Pons (tissue), 1 donor: ENCODE measurements at regions not wholly inside any gene's neighbourhood (a gene's known extent, or its start where the extent isn't known, plus 50 kb on each side); places are given as distances from the start of the nearest gene placed in this dataset.
A peak's percentile ranks its signal among the peaks of the same experiment; 100 is the strongest.

Experiments used
- DNase-seq: peaks from one replicate; pipeline ENCODE4 v3.0.0-alpha.2; 2016; ENCODE audit warnings: low spot score

- no peak for DNase-seq
Observed at GRCh38 chr1:231108516-231109302, 53.1 kb upstream of the TRIM67 start.

GRCh38 chr1:231107600-231108326, 54.1 kb upstream of the TRIM67 start:
- no peak for DNase-seq

- DNase-seq, result no peak
Observed at GRCh38 chr1:231107151-231107550, 54.7 kb upstream of the TRIM67 start.

- no peak for DNase-seq
Observed at GRCh38 chr1:231106347-231106746, 55.5 kb upstream of the TRIM67 start.

GRCh38 chr1:231104917-231105316, 56.9 kb upstream of the TRIM67 start:
- no peak for DNase-seq

- DNase-seq, result no peak
Observed at GRCh38 chr1:231103961-231104360, 57.9 kb upstream of the TRIM67 start.

- no peak for DNase-seq
Observed at GRCh38 chr1:231099996-231100767, 60.1 kb upstream of the FAM89A start.

- no peak for DNase-seq
Observed at GRCh38 chr1:231099311-231099710, 59.3 kb upstream of the FAM89A start.

GRCh38 chr1:231095595-231095994, 55.5 kb upstream of the FAM89A start:
- DNase-seq, result no peak

- no peak for DNase-seq
Observed at GRCh38 chr1:231094421-231094820, 54.4 kb upstream of the FAM89A start.

GRCh38 chr1:231093156-231093922, 53.3 kb upstream of the FAM89A start:
- peak; percentile 75 for DNase-seq

- DNase-seq, result no peak
Observed at GRCh38 chr1:231092380-231092779, 52.3 kb upstream of the FAM89A start.

- no peak for DNase-seq
Observed at GRCh38 chr1:231091831-231092301, 51.8 kb upstream of the FAM89A start.

- no peak for DNase-seq
Observed at GRCh38 chr1:231091415-231091814, 51.4 kb upstream of the FAM89A start.
